Right renal cortex interstitium (tissue), 3 donors: ENCODE measurements at regions not wholly inside any gene's neighbourhood (a gene's known extent, or its start where the extent isn't known, plus 50 kb on each side); places are given as distances from the start of the nearest gene placed in this dataset.

Source experiments
- DNase-seq, 3 donors: peaks; one replicate each; pipeline ENCODE4 v3.0.0-alpha.2; 2013; ENCODE audit warnings: low read depth in 3 of 3, low spot score in 2 of 3

- no peak for DNase-seq
Measured at GRCh38 chr22:27531782-27532530, 269.6 kb downstream of the MN1 start.

- DNase-seq: no peak
Measured at GRCh38 chr22:27533105-27533745, 268.3 kb downstream of the MN1 start.

GRCh38 chr22:27534720-27535125 lies 266.8 kb downstream of the MN1 start:
- DNase-seq: no peak

- DNase-seq: no peak
Measured at GRCh38 chr22:27535452-27535851, 266.1 kb downstream of the MN1 start.

- no peak for DNase-seq
Measured at GRCh38 chr22:27537501-27537900, 264.1 kb downstream of the MN1 start.

GRCh38 chr22:27538666-27539065 lies 262.9 kb downstream of the MN1 start:
- no peak for DNase-seq

- no peak for DNase-seq
Measured at GRCh38 chr22:27540247-27540646, 261.3 kb downstream of the MN1 start.

GRCh38 chr22:27540656-27541396 lies 260.7 kb downstream of the MN1 start:
- no peak for DNase-seq

- no peak for DNase-seq
Measured at GRCh38 chr22:27541836-27542235, 259.7 kb downstream of the MN1 start.

- DNase-seq: no peak
Measured at GRCh38 chr22:27542602-27543001, 259.0 kb downstream of the MN1 start.

- no peak for DNase-seq
Measured at GRCh38 chr22:27543460-27543859, 258.1 kb downstream of the MN1 start.

GRCh38 chr22:27545085-27545484 lies 256.5 kb downstream of the MN1 start:
- DNase-seq: no peak

- no peak for DNase-seq
Measured at GRCh38 chr22:27546157-27546935, 255.2 kb downstream of the MN1 start.

- no peak for DNase-seq
Measured at GRCh38 chr22:27551402-27551801, 250.2 kb downstream of the MN1 start.

GRCh38 chr22:27552176-27552575 lies 249.4 kb downstream of the MN1 start:
- DNase-seq: no peak

GRCh38 chr22:27552863-27553262 lies 248.7 kb downstream of the MN1 start:
- no peak for DNase-seq

GRCh38 chr22:27554106-27554811 lies 247.3 kb downstream of the MN1 start:
- DNase-seq: peak in 1 of 3 donors; percentile 47

GRCh38 chr22:27554841-27555456 lies 246.6 kb downstream of the MN1 start:
- no peak for DNase-seq

- no peak for DNase-seq
Measured at GRCh38 chr22:27556371-27556770, 245.2 kb downstream of the MN1 start.
